HCT116 (cell line): ENCODE measurements at regions not wholly inside any gene's neighbourhood (a gene's known extent, or its start where the extent isn't known, plus 50 kb on each side); places are given as distances from the start of the nearest gene placed in this dataset.
A peak's percentile ranks its signal among the peaks of the same experiment; 100 is the strongest.

Source experiments
- ATAC-seq: fragments of 200-7000 bp; cut with Tn5 transposase; 2 replicates; pipeline ENCODE4 v1.9.1; 2020; ENCODE audit warnings: mild to moderate bottlenecking, moderate library complexity
- BruUV-seq: library from RNA; stranded (reverse); fragments of 400-500 nt; replicated peaks from 2 replicates; lab custom pipeline; 2021; lab: Mats Ljungman, UMichigan
- CTCF ChIA-PET: fragments of 300-600 bp; sonication (Branson Sonifier 250); formaldehyde crosslinking; loops from one replicate; lab custom pipeline; 2021; ENCODE audit warnings: antibody characterized with exemption; lab: Charles Lee
- POLR2A ChIA-PET: fragments of 300-600, 350-600 bp; sonication (Branson Sonifier 250); formaldehyde crosslinking; loops from one replicate; lab custom pipeline; 2021; ENCODE audit warnings: antibody characterized with exemption; lab: Charles Lee
- RAD21 ChIA-PET, 2 experiments: fragments of 300-600 bp; sonication (Branson Sonifier 250); formaldehyde crosslinking; loops; one replicate each; lab custom pipeline; 2023; ENCODE audit warnings: low total read pairs in 2 of 2; ENCODE audit not compliant: uncharacterized antibody in 2 of 2, unreplicated experiment in 2 of 2, low non-redundant PET in 1 of 2; lab: Charles Lee
- DNase-seq: peaks from one replicate; pipeline ENCODE4 v3.0.0-alpha.2; 2010; ENCODE audit warnings: low read depth, low spot score
- H2AFZ ChIP-seq: fragments of 200-600 bp; shearing (Covaris generic), sonication (generic); 2 replicates; pipeline ENCODE4 v1.6.1; 2017; ENCODE audit warnings: low read depth, mixed run types, mixed read lengths, antibody characterized with exemption, low read length; ENCODE audit not compliant: poor library complexity, severe bottlenecking
- H3K27ac ChIP-seq: 2 replicates; pipeline ENCODE4 v1.5.1; 2012; ENCODE audit warnings: low read depth, low read length
- H3K27me3 ChIP-seq: fragments of 200-600 bp; sonication (generic); 2 replicates; pipeline ENCODE4 v1.6.1; 2016; ENCODE audit warnings: mixed run types, low read length, mixed read lengths; ENCODE audit not compliant: insufficient read depth
- H3K36me3 ChIP-seq, 2 experiments: fragments of 200-500 bp in 1 of 2; fragments of 200-600 bp in 1 of 2; sonication (Bioruptor generic) in 1 of 2; sonication (generic) in 1 of 2; 2 replicates each; pipeline versions ENCODE4 v1.5.1 to v1.6.1; 2014 to 2016; ENCODE audit warnings: low read length in 2 of 2, inconsistent platforms in 1 of 2, mixed read lengths in 1 of 2, mixed run types in 1 of 2; ENCODE audit not compliant: insufficient read depth in 2 of 2, control insufficient read depth in 1 of 2
- H3K4me1 ChIP-seq, 2 experiments: fragments of 200-600 bp in 1 of 2; sonication (generic) in 1 of 2; 2 replicates each; pipeline versions ENCODE4 v1.5.1 to v1.6.1; 2012 to 2017; ENCODE audit warnings: low read length in 2 of 2, inconsistent platforms in 1 of 2, mild to moderate bottlenecking in 1 of 2, mixed read lengths in 1 of 2, mixed run types in 1 of 2, moderate library complexity in 1 of 2; ENCODE audit not compliant: insufficient read depth in 2 of 2, control insufficient read depth in 1 of 2
- H3K4me2 ChIP-seq: fragments of 200-600 bp; sonication (generic); 2 replicates; pipeline ENCODE4 v1.6.1; 2017; ENCODE audit warnings: mixed run types, low read length, mixed read lengths
- H3K4me3 ChIP-seq, 2 experiments: fragments of 200-600 bp in 1 of 2; sonication (generic) in 1 of 2; replicated peaks in 1 of 2; 2 replicates each; pipeline ENCODE4 v1.5.1; 2011 to 2016; ENCODE audit warnings: low read length in 2 of 2, control low read depth in 1 of 2, low read depth in 1 of 2, mild to moderate bottlenecking in 1 of 2, mixed read lengths in 1 of 2, mixed run types in 1 of 2
- H3K79me2 ChIP-seq: fragments of 200-600 bp; sonication (generic); 2 replicates; pipeline ENCODE4 v1.6.1; 2017; ENCODE audit warnings: mild to moderate bottlenecking, mixed run types, low read length, moderate library complexity, mixed read lengths; ENCODE audit not compliant: insufficient read depth
- H3K9ac ChIP-seq: fragments of 200-600 bp; sonication (generic); 2 replicates; pipeline ENCODE4 v1.6.1; 2016; ENCODE audit warnings: low read length, mixed read lengths
- H3K9me2 ChIP-seq: fragments of 200-600 bp; sonication (generic), shearing (Covaris generic); 2 replicates; pipeline ENCODE4 v1.6.1; 2017; ENCODE audit warnings: mixed run types, mild to moderate bottlenecking, moderate library complexity; ENCODE audit not compliant: insufficient read depth
- H3K9me3 ChIP-seq, 2 experiments: fragments of 200-500 bp in 1 of 2; fragments of 200-600 bp in 1 of 2; sonication (Bioruptor generic) in 1 of 2; sonication (generic) in 1 of 2; 2 replicates each; pipeline ENCODE4 v1.6.1; 2014 to 2017; ENCODE audit warnings: low read length in 2 of 2, mixed read lengths in 2 of 2, inconsistent platforms in 1 of 2, low read depth in 1 of 2, mild to moderate bottlenecking in 1 of 2, mixed run types in 1 of 2, moderate library complexity in 1 of 2; ENCODE audit not compliant: control insufficient read depth in 1 of 2, insufficient read depth in 1 of 2
- H4K20me1 ChIP-seq: fragments of 200-600 bp; sonication (generic), shearing (Covaris generic); 2 replicates; pipeline ENCODE4 v1.6.1; 2017; ENCODE audit warnings: mixed run types, mild to moderate bottlenecking, moderate library complexity; ENCODE audit not compliant: insufficient read depth
- ELF1 ChIP-seq: IDR thresholded peaks from 2 replicates; pipeline ENCODE4 v1.6.1; 2012; ENCODE audit warnings: low read depth, borderline replicate concordance
- EZH2 ChIP-seq: fragments of 200-600 bp; sonication (generic); IDR thresholded peaks from 2 replicates; pipeline ENCODE4 v1.6.1; 2017; ENCODE audit warnings: antibody characterized with exemption, mixed run types
- EZH2phosphoT487 ChIP-seq: fragments of 200-600 bp; IDR thresholded peaks from 2 replicates; pipeline ENCODE4 v1.6.1; 2018; ENCODE audit warnings: antibody characterized with exemption, borderline replicate concordance
- FOSL1 ChIP-seq: IDR thresholded peaks from 2 replicates; pipeline ENCODE4 v1.6.1; 2012; ENCODE audit warnings: low read depth
- JUND ChIP-seq: IDR thresholded peaks from 2 replicates; pipeline ENCODE4 v1.6.1; 2012
- POLR2A ChIP-seq: IDR thresholded peaks from 2 replicates; pipeline ENCODE4 v1.7.0; 2011; ENCODE audit warnings: borderline replicate concordance; ENCODE audit not compliant: insufficient read depth, insufficient read length; ENCODE audit errors: extremely low read depth
- SP1 ChIP-seq: IDR thresholded peaks from 2 replicates; pipeline ENCODE4 v1.6.1; 2012; ENCODE audit warnings: low read depth
- TCF7L2 ChIP-seq: IDR thresholded peaks from 2 replicates; pipeline ENCODE4 v1.7.0; 2011; ENCODE audit warnings: borderline replicate concordance, inconsistent platforms; ENCODE audit not compliant: insufficient read depth, insufficient read length; ENCODE audit errors: extremely low read depth
- YY1 ChIP-seq: IDR thresholded peaks from 2 replicates; pipeline ENCODE4 v1.6.1; 2011; ENCODE audit warnings: low read length, low read depth, moderate library complexity, mild to moderate bottlenecking; ENCODE audit not compliant: insufficient replicate concordance; ENCODE audit errors: extremely low read depth
- intact Hi-C: fragments of 100-400 bp; cut with micrococcal nuclease; formaldehyde crosslinking; loops from 2 replicates; pipeline ENCODE4 v1.10.0; 2022
- TF ChIP-seq, protein P1 (sequence below): IDR thresholded peaks from 2 replicates; pipeline ENCODE4 v1.6.1; 2011; ENCODE audit warnings: mild to moderate bottlenecking, low read length, moderate library complexity; ENCODE audit not compliant: insufficient replicate concordance; ENCODE audit errors: extremely low read depth
- TF ChIP-seq, protein P2 (sequence below), 3 experiments: fragments of 200-600 bp in 1 of 3; sonication (generic) in 1 of 3; IDR thresholded peaks in 2 of 3; conservative IDR thresholded peaks in 1 of 3; 2 replicates each; pipeline ENCODE4 v1.5.1; 2012 to 2017; ENCODE audit warnings: low read depth in 2 of 3, low read length in 2 of 3, antibody characterized with exemption in 1 of 3, borderline replicate concordance in 1 of 3, control low read depth in 1 of 3, mild to moderate bottlenecking in 1 of 3, mixed read lengths in 1 of 3, mixed run types in 1 of 3, moderate library complexity in 1 of 3; ENCODE audit not compliant: insufficient read depth in 1 of 3

DNA sequence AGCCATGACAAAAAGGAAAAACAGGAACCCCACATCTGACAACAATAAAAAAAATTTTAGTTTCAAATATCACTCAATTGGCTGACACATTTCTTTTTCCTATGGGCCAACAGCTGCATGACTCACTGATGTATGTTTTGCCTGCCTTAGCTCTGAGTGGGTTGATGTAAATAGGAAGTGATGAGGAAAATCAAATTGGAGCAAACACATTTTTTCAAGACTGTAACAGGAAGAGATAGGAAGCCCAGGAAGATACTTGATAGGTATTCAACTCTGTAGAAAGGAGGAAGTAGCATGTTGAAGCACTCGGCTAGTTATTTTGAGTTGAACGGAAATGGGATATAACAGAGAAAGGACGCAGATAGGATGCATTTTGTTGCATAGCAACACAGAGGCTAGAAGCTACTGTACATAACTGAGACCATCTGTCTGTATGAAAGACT, 168.0 kb upstream of the NR5A2 start:
- no peaks in the 10 kb centered on the region for H3K27me3 ChIP-seq
- ATAC-seq = no peak
- TF ChIP-seq TCF7L2 (peak; percentile 41), SP1 (0 out of 2 replicates have a peak, but pooled peaks have one; percentile 13), EZH2phosphoT487 (no peak), ELF1 (0 out of 2 replicates have a peak, but pooled peaks have one; percentile 9), YY1 (no peak), POLR2A (no peak), FOSL1 (peak; percentile 46), JUND (peak; percentile 28; the same call in 1 of the 2 replicates)
- H4K20me1 ChIP-seq = no peaks in the 10 kb centered on the region
- H3K9me3 ChIP-seq = no peaks in the 10 kb centered on the region
- H3K79me2 ChIP-seq = no peaks in the 10 kb centered on the region
- H3K4me1 ChIP-seq = peaks cover 0 to 43% of the 10 kb centered on the region in 2 experiments; a peak in 2 of 4 replicates
- no peak overlapping the region for H3K9ac ChIP-seq
- H3K27ac ChIP-seq = no peak overlapping the region
- ChIA-PET RAD21 (no interaction called here), POLR2A (no interaction called here), CTCF (no interaction called here)
- BruUV-seq = no TSS peak
- H2AFZ ChIP-seq = peak overlapping the region; percentile 65
- intact Hi-C loops = no loop called here
- H3K4me2 ChIP-seq = peak overlapping the region; percentile 27
- no peaks in the 10 kb centered on the region for H3K36me3 ChIP-seq
- no peaks in the 10 kb centered on the region for H3K9me2 ChIP-seq
- no peak overlapping the region for H3K4me3 ChIP-seq
- no peak for DNase-seq

DNA sequence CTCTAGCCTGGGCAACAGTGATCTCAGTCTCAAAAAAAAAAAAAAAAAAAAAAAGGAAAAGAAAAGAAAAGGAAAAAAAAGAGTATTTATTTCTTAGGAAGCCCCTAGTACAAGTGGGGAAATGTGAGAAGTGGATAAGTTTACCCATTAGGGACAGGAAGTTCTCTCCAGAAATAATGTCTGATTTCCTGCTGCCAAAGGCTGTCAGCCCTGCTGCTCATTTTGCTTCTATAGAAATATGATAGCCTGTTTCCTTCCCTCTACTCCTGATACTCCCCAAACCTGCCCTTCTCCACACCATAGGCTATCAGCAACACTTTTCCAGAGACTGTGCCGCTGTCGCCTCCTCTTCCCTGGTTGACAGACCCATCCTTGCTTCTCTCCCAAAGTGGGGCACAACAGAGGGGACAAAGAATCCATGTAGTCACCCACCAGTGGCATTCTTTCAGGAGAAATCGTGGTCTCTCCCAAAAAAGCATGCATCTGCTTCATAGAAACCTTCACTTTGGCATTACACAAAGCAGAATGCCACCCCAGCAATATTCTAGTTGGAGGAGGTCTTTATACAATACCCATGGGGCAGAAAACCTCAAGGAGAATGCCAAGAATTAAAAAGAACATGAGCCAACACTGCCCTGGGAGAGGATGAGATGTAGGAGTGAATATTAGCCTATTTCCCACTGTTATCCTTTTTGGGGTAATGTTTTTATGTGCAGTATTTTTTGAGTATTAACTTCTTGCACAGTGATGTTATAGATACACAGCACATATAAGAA, 166.3 kb upstream of the NR5A2 start:
- no TSS peak for BruUV-seq
- Histone ChIP-seq H3K9me3 (no peaks in the 10 kb centered on the region), H2AFZ (no peak overlapping the region), H3K4me3 (no peak overlapping the region), H3K27ac (no peak overlapping the region), H3K79me2 (no peaks in the 10 kb centered on the region), H3K27me3 (no peaks in the 10 kb centered on the region), H3K4me2 (no peak overlapping the region), H4K20me1 (no peaks in the 10 kb centered on the region), H3K36me3 (no peaks in the 10 kb centered on the region), H3K9me2 (no peaks in the 10 kb centered on the region), H3K9ac (no peak overlapping the region), H3K4me1 (peaks cover 0 to 26% of the 10 kb centered on the region in 2 experiments; a peak in 2 of 4 replicates)
- ChIA-PET RAD21 (no interaction called here), CTCF (no interaction called here), POLR2A (no interaction called here)
- TF ChIP-seq EZH2 (no peak), FOSL1 (no peak), ELF1 (no peak)
- TF ChIP-seq, protein P1, sequence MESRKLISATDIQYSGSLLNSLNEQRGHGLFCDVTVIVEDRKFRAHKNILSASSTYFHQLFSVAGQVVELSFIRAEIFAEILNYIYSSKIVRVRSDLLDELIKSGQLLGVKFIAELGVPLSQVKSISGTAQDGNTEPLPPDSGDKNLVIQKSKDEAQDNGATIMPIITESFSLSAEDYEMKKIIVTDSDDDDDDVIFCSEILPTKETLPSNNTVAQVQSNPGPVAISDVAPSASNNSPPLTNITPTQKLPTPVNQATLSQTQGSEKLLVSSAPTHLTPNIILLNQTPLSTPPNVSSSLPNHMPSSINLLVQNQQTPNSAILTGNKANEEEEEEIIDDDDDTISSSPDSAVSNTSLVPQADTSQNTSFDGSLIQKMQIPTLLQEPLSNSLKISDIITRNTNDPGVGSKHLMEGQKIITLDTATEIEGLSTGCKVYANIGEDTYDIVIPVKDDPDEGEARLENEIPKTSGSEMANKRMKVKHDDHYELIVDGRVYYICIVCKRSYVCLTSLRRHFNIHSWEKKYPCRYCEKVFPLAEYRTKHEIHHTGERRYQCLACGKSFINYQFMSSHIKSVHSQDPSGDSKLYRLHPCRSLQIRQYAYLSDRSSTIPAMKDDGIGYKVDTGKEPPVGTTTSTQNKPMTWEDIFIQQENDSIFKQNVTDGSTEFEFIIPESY = no peak
- TF ChIP-seq, protein P2, sequence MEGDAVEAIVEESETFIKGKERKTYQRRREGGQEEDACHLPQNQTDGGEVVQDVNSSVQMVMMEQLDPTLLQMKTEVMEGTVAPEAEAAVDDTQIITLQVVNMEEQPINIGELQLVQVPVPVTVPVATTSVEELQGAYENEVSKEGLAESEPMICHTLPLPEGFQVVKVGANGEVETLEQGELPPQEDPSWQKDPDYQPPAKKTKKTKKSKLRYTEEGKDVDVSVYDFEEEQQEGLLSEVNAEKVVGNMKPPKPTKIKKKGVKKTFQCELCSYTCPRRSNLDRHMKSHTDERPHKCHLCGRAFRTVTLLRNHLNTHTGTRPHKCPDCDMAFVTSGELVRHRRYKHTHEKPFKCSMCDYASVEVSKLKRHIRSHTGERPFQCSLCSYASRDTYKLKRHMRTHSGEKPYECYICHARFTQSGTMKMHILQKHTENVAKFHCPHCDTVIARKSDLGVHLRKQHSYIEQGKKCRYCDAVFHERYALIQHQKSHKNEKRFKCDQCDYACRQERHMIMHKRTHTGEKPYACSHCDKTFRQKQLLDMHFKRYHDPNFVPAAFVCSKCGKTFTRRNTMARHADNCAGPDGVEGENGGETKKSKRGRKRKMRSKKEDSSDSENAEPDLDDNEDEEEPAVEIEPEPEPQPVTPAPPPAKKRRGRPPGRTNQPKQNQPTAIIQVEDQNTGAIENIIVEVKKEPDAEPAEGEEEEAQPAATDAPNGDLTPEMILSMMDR (IDR thresholded peaks at IDR 0.05 in 2 of 3, conservative IDR thresholded peaks at IDR 0.05 in 1 of 3; ENCODE audit: borderline replicate concordance in 1 of 3, insufficient read depth in 1 of 3, low read depth in 2 of 3, low read length in 2 of 3) = no peak
- DNase-seq (no peak), ATAC-seq (no peak)
- intact Hi-C loops = no loop called here
